ENCODE measurements at regions not wholly inside any gene's neighbourhood (a gene's known extent, or its start where the extent isn't known, plus 50 kb on each side); places are given as distances from the start of the nearest gene placed in this dataset.

DNA sequence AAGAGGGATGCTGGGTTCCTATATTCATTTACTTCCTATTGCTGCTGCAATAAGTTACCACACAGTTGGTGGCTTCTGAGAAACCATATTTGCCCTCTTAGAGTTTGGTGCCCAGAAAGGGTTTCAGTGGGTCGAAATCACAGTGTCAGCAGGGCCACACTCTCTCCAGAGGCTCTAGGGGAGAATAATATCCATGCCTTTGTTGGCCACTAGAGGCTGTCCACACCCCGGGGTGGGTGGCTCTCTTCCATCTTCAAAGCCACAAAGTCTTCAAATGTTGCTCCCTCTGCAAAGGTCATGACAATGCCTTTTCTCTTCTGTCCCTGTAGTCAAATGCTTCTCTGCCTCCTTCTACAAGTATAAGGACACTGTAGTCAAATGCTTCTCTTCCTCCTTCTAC, 989.4 kb downstream of the CCSER2 start:
- Histone ChIP-seq H3K36me3 (ENCODE audit: insufficient read depth, low read length, poor library complexity, severe bottlenecking) (no peaks in the 10 kb centered on the region), H3K27me3 (replicated peaks; ENCODE audit: insufficient read depth, low read depth, low read length, poor library complexity) (no peaks in the 10 kb centered on the region), H3K9me3 (ENCODE audit: low read depth, low read length, poor library complexity, severe bottlenecking) (no peaks in the 10 kb centered on the region), H3K4me3 (ENCODE audit: low read depth, low read length, poor library complexity, severe bottlenecking) (no peak overlapping the region), H3K4me1 (ENCODE audit: insufficient read depth, low read length, poor library complexity, severe bottlenecking) (no peaks in the 10 kb centered on the region), H3K27ac (ENCODE audit: low read depth, low read length, poor library complexity, severe bottlenecking) (no peak overlapping the region)
- intact Hi-C loops (cut with micrococcal nuclease; ENCODE audit: unreplicated experiment): no loop called here
- TF ChIP-seq CTCF (conservative IDR thresholded peaks at IDR 0.05; ENCODE audit: low read depth, low read length) (no peak), EZH2 (IDR thresholded peaks at IDR 0.05; ENCODE audit: borderline replicate concordance, low read depth, low read length, poor library complexity, severe bottlenecking) (no peak)
- ChIA-PET POLR2A (ENCODE audit: low non-redundant PET) (no interaction called here), CTCF (no interaction called here)
- BruUV-seq (replicated peaks): no TSS peak
- no peak for DNase-seq (ENCODE audit: low spot score)

GRCh38 chr10:85318809-85319807, 990.7 kb downstream of the CCSER2 start:
- POLR2A ChIA-PET (ENCODE audit: low non-redundant PET): no interaction called here

GRCh38 chr10:85319826-85320225, 991.4 kb downstream of the CCSER2 start:
- H3K36me3 ChIP-seq (ENCODE audit: insufficient read depth, low read length, poor library complexity, severe bottlenecking): no peaks in the 10 kb centered on the region
- no peaks in the 10 kb centered on the region for H3K9me3 ChIP-seq (ENCODE audit: low read depth, low read length, poor library complexity, severe bottlenecking)
- ChIA-PET CTCF (no interaction called here), POLR2A (ENCODE audit: low non-redundant PET) (no interaction called here)
- TF ChIP-seq EZH2 (IDR thresholded peaks at IDR 0.05; ENCODE audit: borderline replicate concordance, low read depth, low read length, poor library complexity, severe bottlenecking): no peak
- no peak for TF ChIP-seq CTCF (conservative IDR thresholded peaks at IDR 0.05; ENCODE audit: low read depth, low read length)
- BruUV-seq (replicated peaks): no TSS peak
- DNase-seq (ENCODE audit: low spot score): no peak
- intact Hi-C loops (cut with micrococcal nuclease; ENCODE audit: unreplicated experiment): no loop called here
- H3K4me3 ChIP-seq (ENCODE audit: low read depth, low read length, poor library complexity, severe bottlenecking): no peak overlapping the region
- no peaks in the 10 kb centered on the region for H3K4me1 ChIP-seq (ENCODE audit: insufficient read depth, low read length, poor library complexity, severe bottlenecking)
- H3K27me3 ChIP-seq (replicated peaks; ENCODE audit: insufficient read depth, low read depth, low read length, poor library complexity): no peaks in the 10 kb centered on the region
- no peak overlapping the region for H3K27ac ChIP-seq (ENCODE audit: low read depth, low read length, poor library complexity, severe bottlenecking)

More at GRCh38 chr10:85318809-85319807, 990.7 kb downstream of the CCSER2 start:
- Histone ChIP-seq H3K4me1 (ENCODE audit: insufficient read depth, low read length, poor library complexity, severe bottlenecking) (no peaks in the 10 kb centered on the region), H3K27ac (ENCODE audit: low read depth, low read length, poor library complexity, severe bottlenecking) (no peak overlapping the region), H3K9me3 (ENCODE audit: low read depth, low read length, poor library complexity, severe bottlenecking) (no peaks in the 10 kb centered on the region), H3K27me3 (replicated peaks; ENCODE audit: insufficient read depth, low read depth, low read length, poor library complexity) (no peaks in the 10 kb centered on the region), H3K36me3 (ENCODE audit: insufficient read depth, low read length, poor library complexity, severe bottlenecking) (no peaks in the 10 kb centered on the region), H3K4me3 (ENCODE audit: low read depth, low read length, poor library complexity, severe bottlenecking) (no peak overlapping the region)
- CTCF ChIA-PET: interaction anchor here (0.6 kb wide), 1 partner anchor 104 kb away, joined by 4 read pairs; no protein-coding TSS in a partner anchor
- intact Hi-C loops (cut with micrococcal nuclease; ENCODE audit: unreplicated experiment): no loop called here
- no TSS peak for BruUV-seq (replicated peaks)
- no peak for TF ChIP-seq EZH2 (IDR thresholded peaks at IDR 0.05; ENCODE audit: borderline replicate concordance, low read depth, low read length, poor library complexity, severe bottlenecking)
- TF ChIP-seq CTCF (conservative IDR thresholded peaks at IDR 0.05; ENCODE audit: low read depth, low read length): no peak
- DNase-seq (ENCODE audit: low spot score): no peak
